ENCODE measurements at regions not wholly inside any gene's neighbourhood (a gene's known extent, or its start where the extent isn't known, plus 50 kb on each side); places are given as distances from the start of the nearest gene placed in this dataset.

GRCh38 chr11:71179877-71180605, 72.3 kb downstream of the SHANK2 start:
- TF ChIP-seq EZH2phosphoT487 (IDR thresholded peaks at IDR 0.05; ENCODE audit: low read depth) (no peak), CTCF (IDR thresholded peaks at IDR 0.05; ENCODE audit: low read depth, low read length) (no peak)

Data from OCI-LY3 (cell line).